Head of caudate nucleus (tissue), 42 donors: ENCODE measurements at regions not wholly inside any gene's neighbourhood (a gene's known extent, or its start where the extent isn't known, plus 50 kb on each side); places are given as distances from the start of the nearest gene placed in this dataset.
"Not testable (repeated sequence)": the region's sequence is repeated elsewhere in the genome, so short reads cannot be mapped to it uniquely, and the experiment has no call there.

Experiments used
- DNase-seq, 42 donors: peaks; one replicate each; pipeline versions ENCODE4 v3.0.0 to v3.0.0-alpha.2; 2020 to 2021; ENCODE audit warnings: mixed read lengths in 7 of 42
- intact Hi-C: fragments of 100-400 bp; cut with DNase I; formaldehyde crosslinking; loops from one replicate; pipeline ENCODE4 v1.15.0; 2022

- intact Hi-C loops = no loop called here
- DNase-seq = no peak
Observed at GRCh38 chr6:106761160-106761559, 131.8 kb downstream of the QRSL1 start.

- DNase-seq = no peak
- intact Hi-C loops = no loop called here
Observed at GRCh38 chr6:106759112-106759511, 129.7 kb downstream of the QRSL1 start.

GRCh38 chr6:106757722-106758467 lies 128.5 kb downstream of the QRSL1 start:
- DNase-seq = no peak
- intact Hi-C loops = no loop called here

- intact Hi-C loops = no loop called here
- DNase-seq = no peak
Observed at GRCh38 chr6:106757267-106757666, 127.9 kb downstream of the QRSL1 start.

GRCh38 chr6:106754215-106754614 lies 124.8 kb downstream of the QRSL1 start:
- no peak for DNase-seq
- intact Hi-C loops = no loop called here

GRCh38 chr6:106752641-106753040 lies 123.3 kb downstream of the QRSL1 start:
- intact Hi-C loops = no loop called here
- no peak for DNase-seq

- intact Hi-C loops = no loop called here
- DNase-seq = no peak
Observed at GRCh38 chr6:106751501-106752252, 122.3 kb downstream of the QRSL1 start.

GRCh38 chr6:106750946-106751345 lies 121.6 kb downstream of the QRSL1 start:
- no peak for DNase-seq
- intact Hi-C loops = no loop called here

GRCh38 chr6:106750142-106750918 lies 121.0 kb downstream of the QRSL1 start:
- no peak for DNase-seq
- intact Hi-C loops = no loop called here

GRCh38 chr6:106749609-106750008 lies 120.2 kb downstream of the QRSL1 start:
- intact Hi-C loops = no loop called here
- DNase-seq = no peak

GRCh38 chr6:106748547-106749207 lies 119.3 kb downstream of the QRSL1 start:
- intact Hi-C loops = no loop called here
- no peak for DNase-seq

GRCh38 chr6:106747139-106747538 lies 117.8 kb downstream of the QRSL1 start:
- intact Hi-C loops = no loop called here
- DNase-seq = no peak

GRCh38 chr6:106746652-106747051 lies 117.3 kb downstream of the QRSL1 start:
- intact Hi-C loops = no loop called here
- DNase-seq = no peak

- DNase-seq = no peak
- intact Hi-C loops = no loop called here
Observed at GRCh38 chr6:106745824-106746582, 116.6 kb downstream of the QRSL1 start.

GRCh38 chr6:106745197-106745770 lies 115.9 kb downstream of the QRSL1 start:
- DNase-seq = no peak

GRCh38 chr6:106744781-106745180 lies 115.4 kb downstream of the QRSL1 start:
- DNase-seq = no peak
- intact Hi-C loops = no loop called here

More at GRCh38 chr6:106745197-106745770, 115.9 kb downstream of the QRSL1 start:
- intact Hi-C loops = no loop called here

- intact Hi-C loops, DNase-seq: not testable (repeated sequence)
Observed at GRCh38 chr6:106744029-106744428, 114.7 kb downstream of the QRSL1 start.

GRCh38 chr6:106743612-106744011 lies 114.2 kb downstream of the QRSL1 start:
- no peak for DNase-seq
- intact Hi-C loops = no loop called here
